Liver (tissue), 6 donors: ENCODE measurements at regions not wholly inside any gene's neighbourhood (a gene's known extent, or its start where the extent isn't known, plus 50 kb on each side); places are given as distances from the start of the nearest gene placed in this dataset.
"Not testable (repeated sequence)": the region's sequence is repeated elsewhere in the genome, so short reads cannot be mapped to it uniquely, and the experiment has no call there.

ENCODE experiments used
- DNase-seq: peaks from one replicate; pipeline ENCODE4 v3.0.0-alpha.2; 2017; ENCODE audit warnings: low spot score
- H3K27ac ChIP-seq, 2 donors: one replicate each; pipeline ENCODE4 v1.7.0; 2013; ENCODE audit warnings: inconsistent platforms in 2 of 2, low read length in 2 of 2, control low read depth in 1 of 2, low read depth in 1 of 2, mild to moderate bottlenecking in 1 of 2
- H3K27me3 ChIP-seq, 4 donors: one replicate each; pipeline versions ENCODE4 v1.6.1 to v1.7.0; 2013; ENCODE audit warnings: low read length in 3 of 4, inconsistent platforms in 1 of 4, mild to moderate bottlenecking in 1 of 4, moderate library complexity in 1 of 4; ENCODE audit not compliant: control insufficient read depth in 4 of 4, insufficient read depth in 4 of 4
- H3K36me3 ChIP-seq, 4 donors: one replicate each; pipeline versions ENCODE4 v1.6.1 to v1.7.0; 2013; ENCODE audit warnings: low read length in 3 of 4, mild to moderate bottlenecking in 3 of 4, low read depth in 1 of 4, moderate library complexity in 1 of 4; ENCODE audit not compliant: control insufficient read depth in 4 of 4, insufficient read depth in 3 of 4
- H3K4me1 ChIP-seq, 4 donors: one replicate each; pipeline versions ENCODE4 v1.6.1 to v1.7.0; 2013; ENCODE audit warnings: low read length in 3 of 4, mild to moderate bottlenecking in 3 of 4, moderate library complexity in 1 of 4; ENCODE audit not compliant: control insufficient read depth in 4 of 4, insufficient read depth in 4 of 4
- H3K4me3 ChIP-seq, 3 donors: one replicate each; pipeline versions ENCODE4 v1.6.1 to v1.7.0; 2013; ENCODE audit warnings: low read length in 3 of 3, control low read depth in 1 of 3, low read depth in 1 of 3, mild to moderate bottlenecking in 1 of 3
- H3K9ac ChIP-seq, 2 donors: one replicate each; pipeline ENCODE4 v1.7.0; 2013; ENCODE audit warnings: low read length in 2 of 2, mild to moderate bottlenecking in 2 of 2, moderate library complexity in 2 of 2, control low read depth in 1 of 2, low read depth in 1 of 2
- H3K9me3 ChIP-seq, 4 donors: one replicate each; pipeline versions ENCODE4 v1.6.1 to v1.7.0; 2013; ENCODE audit warnings: low read length in 3 of 4; ENCODE audit not compliant: control insufficient read depth in 4 of 4
- WGBS: extraction: QIAGEN DNeasy Blood & Tissue Kit; methylation state at CpG from one replicate; pipeline ENCODE4 v1.1.7; 2013; 5-methylcytosine and 5-hydroxymethylcytosine counted together
- donor health status: healthy.
- donor health status: healthy.
- donor health status: healthy.

DNA sequence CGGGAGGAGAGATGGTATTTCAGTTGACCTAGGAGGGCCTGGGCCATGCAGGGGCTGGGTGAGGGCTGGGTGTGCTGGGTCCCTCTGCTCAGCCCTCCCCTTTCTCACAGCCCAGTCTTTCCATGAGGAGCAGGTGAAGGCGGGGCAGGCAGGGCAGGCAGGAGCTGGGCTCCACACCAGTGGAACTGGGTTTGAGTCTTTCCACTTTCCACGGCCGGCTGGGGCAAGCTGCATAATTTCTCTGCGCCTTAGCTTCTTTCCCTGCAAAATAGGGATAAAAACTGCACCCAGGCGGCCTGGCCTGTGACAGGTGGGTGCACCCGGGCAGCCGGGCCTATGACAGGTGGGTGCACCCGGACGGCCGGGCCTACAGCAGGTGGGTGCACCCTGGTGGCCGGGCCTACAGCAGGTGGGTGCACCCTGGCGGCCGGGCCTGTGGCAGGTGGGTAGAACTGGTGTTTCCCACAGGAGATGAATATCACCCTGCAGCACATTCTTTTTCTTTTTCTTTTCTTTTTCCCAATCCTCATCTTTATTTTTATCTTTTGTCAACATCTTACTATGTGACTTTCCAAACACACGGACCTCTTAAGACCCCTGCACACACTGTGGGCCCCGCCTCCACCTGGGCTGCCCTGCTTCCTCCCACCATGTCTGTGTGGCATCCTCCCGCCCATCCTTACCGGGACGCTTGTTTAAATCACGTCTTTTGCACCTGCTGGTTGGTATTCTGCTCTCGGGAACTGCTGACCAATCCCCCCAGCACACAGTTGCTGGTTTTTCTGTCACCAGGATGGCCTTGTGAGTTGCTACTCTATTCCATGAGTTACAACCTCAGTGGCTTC lies 111.3 kb downstream of the NPIPB11 start:
- not testable (repeated sequence) for H3K9ac ChIP-seq, H3K4me3 ChIP-seq, H3K9me3 ChIP-seq, H3K27ac ChIP-seq, H3K27me3 ChIP-seq, H3K36me3 ChIP-seq, DNase-seq
- WGBS = 94% methylated on average over 21 of the region's 21 CpGs
- peaks cover 0 to 11% (median 2%) of the 10 kb centered on the region in 4 donors for H3K4me1 ChIP-seq

DNA sequence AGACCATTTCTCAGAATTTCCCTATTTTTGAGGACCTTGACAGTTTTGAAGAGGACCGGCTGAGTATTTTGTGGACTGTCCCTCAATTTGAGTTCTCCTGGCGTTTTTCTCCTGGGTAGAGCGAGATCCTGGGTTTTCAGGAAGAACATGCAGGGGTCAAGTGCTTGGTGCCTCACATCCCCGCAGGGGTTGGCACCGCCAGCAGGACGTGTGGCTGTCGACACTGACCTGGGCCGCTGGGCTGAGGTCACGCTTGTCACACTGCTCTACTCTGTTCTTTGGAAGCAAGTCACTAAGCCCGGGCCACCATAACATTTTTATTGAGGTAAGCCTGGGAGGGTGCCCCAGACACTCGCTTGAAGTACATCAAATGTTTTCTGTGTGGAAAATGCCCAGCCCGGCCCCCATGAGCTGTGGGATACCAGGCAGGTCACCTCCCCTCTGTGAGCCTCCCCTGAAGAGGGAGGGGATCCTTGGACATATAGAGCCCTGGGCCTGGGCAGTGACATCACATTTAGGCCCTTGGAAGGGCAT lies 112.0 kb downstream of the NPIPB11 start:
- not testable (repeated sequence) for H3K4me3 ChIP-seq, DNase-seq, H3K27me3 ChIP-seq, H3K4me1 ChIP-seq, H3K36me3 ChIP-seq, H3K9ac ChIP-seq, H3K27ac ChIP-seq, H3K9me3 ChIP-seq
- 86% methylated on average over 12 of the region's 12 CpGs for WGBS

DNA sequence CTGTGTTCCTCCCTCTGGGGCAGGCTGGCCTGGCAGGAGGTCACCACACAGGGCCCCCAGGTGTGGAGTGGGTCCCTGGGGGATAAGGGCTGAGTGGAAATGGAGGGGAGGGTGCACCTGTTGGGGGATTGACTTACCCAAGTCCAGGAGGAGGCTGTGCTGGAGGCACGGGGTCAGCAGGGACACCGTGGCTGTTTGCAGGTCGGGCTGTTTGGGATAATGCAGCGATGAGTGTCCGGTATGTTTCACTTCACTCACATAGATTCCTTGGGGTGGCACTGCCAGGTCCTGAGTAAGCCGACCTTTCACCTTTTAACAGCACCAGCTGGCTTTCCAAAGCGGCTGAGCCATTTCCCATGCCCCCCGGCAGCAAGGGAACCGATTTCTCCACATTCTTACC lies 113.0 kb downstream of the NPIPB11 start:
- H3K4me1 ChIP-seq, H3K27me3 ChIP-seq, H3K4me3 ChIP-seq, H3K36me3 ChIP-seq, H3K9ac ChIP-seq, H3K9me3 ChIP-seq, DNase-seq: not testable (repeated sequence)
- peak overlapping the region; percentile 1 to 19 for H3K27ac ChIP-seq
- WGBS = 91% methylated on average over 7 of the region's 9 CpGs

DNA sequence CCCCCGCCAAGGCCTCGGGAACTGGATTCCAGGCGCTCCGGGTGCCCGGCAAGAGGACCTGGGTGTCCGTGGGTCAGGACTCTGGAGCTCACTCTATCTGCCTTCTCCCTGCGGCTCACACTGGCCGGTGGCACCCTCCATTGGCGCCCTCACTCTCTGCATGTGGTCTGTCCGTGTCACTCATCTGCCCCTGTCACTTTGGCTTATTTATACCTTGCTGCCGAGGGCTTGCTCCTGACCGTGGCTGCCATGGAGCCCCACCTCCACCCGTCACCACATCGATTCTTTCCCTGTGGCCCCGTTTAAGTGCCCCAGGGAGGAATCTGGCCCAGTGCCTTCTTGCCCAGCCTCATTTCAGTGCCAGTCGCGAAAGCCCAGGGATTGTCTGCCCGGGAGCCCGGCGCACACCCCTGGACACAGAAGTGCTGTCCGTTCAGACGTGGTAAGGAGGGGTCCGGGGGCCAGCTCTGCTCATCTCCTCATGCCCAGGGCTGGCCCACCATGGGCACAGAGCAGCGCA lies 113.5 kb downstream of the NPIPB11 start:
- not testable (repeated sequence) for H3K27me3 ChIP-seq, H3K9ac ChIP-seq, H3K4me3 ChIP-seq, H3K36me3 ChIP-seq, H3K9me3 ChIP-seq, H3K4me1 ChIP-seq, DNase-seq
- H3K27ac ChIP-seq = peak overlapping the region; percentile 19 to 25
- 73% methylated on average over 24 of the region's 24 CpGs for WGBS

DNA sequence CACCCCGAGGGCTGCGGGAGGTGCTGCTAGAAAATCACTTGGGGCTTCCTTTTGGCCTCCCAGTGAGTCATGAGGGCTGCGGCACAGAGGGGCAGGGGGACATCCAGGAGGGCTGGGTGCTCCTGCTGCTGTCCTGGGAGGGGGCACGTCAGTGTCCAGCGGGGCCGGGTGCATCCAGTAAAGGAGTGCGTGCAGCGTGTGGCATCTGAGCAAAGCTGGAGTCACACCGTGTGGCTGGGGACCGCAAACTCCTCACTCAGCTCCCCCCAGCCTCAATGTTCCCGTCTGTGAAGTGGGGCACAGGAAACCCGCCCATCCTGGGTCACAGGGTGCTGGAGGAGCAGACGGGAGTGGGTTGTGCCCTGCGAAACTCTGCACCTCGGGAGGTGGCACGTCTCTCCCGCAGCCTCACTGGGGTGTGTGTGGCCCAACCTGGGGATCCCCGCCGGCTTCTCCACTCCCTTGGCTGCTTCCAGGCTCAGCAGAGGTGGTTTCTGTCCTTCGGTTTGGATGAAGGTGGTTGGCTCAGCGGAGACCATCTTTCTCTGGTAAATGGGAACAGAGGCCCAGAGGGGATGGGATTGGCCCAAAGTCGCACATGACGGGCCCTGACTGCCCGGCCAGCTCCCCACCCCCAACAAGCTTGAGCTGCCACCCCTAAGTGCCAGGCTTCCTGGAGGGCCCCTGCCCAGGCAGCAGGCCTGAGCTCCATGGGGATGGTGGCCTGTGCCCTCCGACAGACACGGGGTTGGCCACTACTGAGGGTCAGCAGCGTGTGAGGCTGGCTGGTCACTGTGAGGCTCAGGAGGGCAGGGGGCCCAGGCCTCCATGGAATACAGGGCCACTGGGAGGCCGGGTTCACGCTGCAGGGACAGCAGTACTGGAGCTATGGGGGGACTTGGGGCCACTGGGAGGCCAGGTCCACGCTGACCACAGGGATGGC lies 114.9 kb downstream of the NPIPB11 start:
- not testable (repeated sequence) for H3K27me3 ChIP-seq, H3K4me3 ChIP-seq, H3K9me3 ChIP-seq, H3K36me3 ChIP-seq, DNase-seq, H3K4me1 ChIP-seq, H3K9ac ChIP-seq
- WGBS = 90% methylated on average over 28 of the region's 30 CpGs
- peak overlapping the region; percentile 49 to 73 for H3K27ac ChIP-seq
